CD4-positive, alpha-beta T cell treated with Interleukin-4 for 1 hour (primary cell): ENCODE measurements at regions not wholly inside any gene's neighbourhood (a gene's known extent, or its start where the extent isn't known, plus 50 kb on each side); places are given as distances from the start of the nearest gene placed in this dataset.
A peak's percentile ranks its signal among the peaks of the same experiment; 100 is the strongest.

Experiments used
- DNase-seq, 2 donors: peaks; one replicate each; pipeline ENCODE4 v3.0.0-alpha.2; 2020 to 2022

DNA sequence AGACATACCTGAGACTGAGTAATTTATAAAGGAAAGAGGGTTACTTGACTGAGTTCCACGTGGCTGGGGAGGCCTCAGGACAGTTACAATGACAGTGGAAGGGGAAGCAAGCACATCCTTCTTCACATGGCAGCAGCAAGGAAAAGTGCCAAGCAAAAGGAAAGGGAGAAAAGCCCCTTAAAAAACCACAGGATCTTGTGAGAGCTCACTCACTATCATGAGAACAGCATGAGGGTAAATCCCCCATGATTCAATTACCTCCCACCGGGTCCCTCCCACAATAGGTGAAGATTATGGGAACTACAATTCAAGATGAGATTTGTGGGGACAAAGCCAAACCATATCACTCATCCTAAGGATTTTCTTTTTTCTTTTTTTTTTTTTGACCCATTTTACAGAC lies 177.8 kb upstream of the EEA1 start:
- no peak for DNase-seq

- no peak for DNase-seq
Observed at GRCh38 chr12:93107514-93108312, 178.6 kb upstream of the EEA1 start.

GRCh38 chr12:93108985-93109384 lies 179.9 kb upstream of the EEA1 start:
- DNase-seq = no peak

GRCh38 chr12:93109551-93110203 lies 180.6 kb upstream of the EEA1 start:
- DNase-seq = no peak

DNA sequence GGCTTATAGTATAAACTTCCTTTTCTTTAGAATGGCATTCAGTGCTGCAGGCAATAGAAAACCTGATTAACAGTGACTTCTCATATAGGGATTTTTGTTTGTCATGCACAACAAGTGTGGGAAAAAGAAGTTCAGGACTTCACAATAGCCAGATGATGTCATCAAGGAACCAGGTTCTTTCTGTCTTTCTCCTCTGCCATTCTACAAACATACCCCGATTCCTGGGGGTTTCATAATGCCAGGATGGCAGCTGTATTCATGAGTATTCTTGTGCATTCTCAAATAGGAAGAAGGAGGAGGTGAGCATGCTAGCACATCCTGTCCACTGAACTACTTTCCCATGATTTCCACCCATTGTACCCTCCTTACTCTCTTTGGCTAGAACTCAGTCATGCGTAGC lies 182.7 kb upstream of the EEA1 start:
- DNase-seq = no peak

- no peak for DNase-seq
Observed at GRCh38 chr12:93113317-93114006, 184.4 kb upstream of the EEA1 start.

DNA sequence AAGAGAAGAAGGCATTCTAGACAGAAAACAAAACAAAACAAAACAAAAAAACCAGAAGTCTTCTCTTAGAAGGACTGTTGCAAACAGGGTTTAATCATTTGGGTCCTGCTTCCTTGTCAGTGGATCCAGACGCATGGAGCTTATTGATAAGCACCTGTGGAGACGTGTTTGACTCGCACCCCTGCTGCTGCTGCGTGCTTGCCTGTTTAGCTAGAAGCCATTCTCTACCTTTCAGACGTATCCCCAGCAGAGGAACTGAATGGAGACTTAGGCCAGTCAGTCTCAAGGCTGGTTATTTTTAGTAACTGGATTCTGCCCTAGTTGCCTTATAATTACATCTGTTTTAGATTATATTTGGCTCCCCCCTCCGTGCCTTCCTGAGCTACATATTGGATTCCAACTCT lies 186.1 kb upstream of the EEA1 start:
- no peak for DNase-seq

DNA sequence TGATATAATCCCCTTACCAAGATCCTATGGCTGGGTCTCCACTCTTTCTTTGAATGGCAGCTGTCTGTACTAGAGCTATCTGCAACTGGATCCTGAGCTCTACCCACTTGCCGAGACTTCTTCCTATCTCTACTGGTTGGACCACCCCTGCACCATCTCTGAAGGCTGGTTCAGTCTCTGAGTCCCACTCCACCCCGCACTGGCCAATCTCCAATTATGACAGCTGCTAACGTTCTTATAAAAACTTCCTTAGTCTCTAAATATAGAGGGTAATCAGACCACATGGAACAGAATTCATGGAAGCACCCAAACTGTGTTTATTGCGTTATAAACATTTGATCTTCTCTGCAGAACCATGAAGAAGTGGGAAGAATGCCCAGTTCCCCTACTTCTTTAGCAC lies 186.6 kb upstream of the EEA1 start:
- no peak for DNase-seq

DNA sequence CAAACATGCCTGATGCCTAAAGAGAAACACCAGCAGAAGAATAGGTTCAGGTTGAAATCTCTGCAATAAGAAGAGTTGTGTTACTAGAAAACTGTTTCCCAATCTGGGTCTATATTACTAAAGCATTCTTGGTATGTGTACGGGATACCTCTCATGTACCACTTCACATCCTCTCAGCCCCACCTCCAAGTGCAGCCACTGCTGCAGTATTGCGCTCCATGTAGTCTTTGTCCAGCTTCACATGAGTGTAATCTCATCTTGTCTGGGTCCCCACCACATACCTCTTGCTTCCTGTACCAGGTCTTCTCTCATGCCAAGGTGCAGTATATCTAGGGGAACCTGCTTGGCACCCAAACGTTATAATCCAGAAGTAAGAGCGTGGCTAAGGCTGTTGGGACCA lies 187.5 kb upstream of the EEA1 start:
- no peak for DNase-seq

- no peak for DNase-seq
Observed at GRCh38 chr12:93121729-93122488, 192.8 kb upstream of the EEA1 start.

DNA sequence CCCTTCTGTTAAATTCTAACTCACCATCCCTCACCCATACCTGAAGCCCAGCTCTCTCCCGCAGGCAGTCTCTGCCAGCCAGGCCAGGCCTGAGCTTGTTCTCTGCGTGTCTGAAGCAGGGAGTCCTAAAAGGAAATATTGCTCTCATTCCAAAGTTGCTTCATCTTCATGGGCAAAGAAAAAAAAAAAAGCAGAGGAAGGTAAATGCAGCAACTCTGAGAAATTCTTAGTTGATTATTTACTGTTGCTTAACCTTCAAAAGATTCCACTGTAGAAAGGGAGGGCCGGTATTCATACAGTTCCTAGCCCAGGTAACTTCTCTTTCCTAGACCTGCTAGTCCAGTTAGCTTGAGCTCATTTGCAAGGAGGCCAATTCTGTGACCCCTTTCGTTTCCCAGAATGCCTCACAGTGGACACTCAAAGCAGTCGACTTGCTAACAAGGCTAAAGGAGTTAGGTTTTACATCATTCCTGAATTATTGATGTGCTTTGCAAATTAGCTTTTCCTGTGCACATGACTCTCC lies 193.5 kb upstream of the EEA1 start:
- no peak for DNase-seq

GRCh38 chr12:93125126-93125525 lies 196.0 kb upstream of the EEA1 start:
- no peak for DNase-seq

DNA sequence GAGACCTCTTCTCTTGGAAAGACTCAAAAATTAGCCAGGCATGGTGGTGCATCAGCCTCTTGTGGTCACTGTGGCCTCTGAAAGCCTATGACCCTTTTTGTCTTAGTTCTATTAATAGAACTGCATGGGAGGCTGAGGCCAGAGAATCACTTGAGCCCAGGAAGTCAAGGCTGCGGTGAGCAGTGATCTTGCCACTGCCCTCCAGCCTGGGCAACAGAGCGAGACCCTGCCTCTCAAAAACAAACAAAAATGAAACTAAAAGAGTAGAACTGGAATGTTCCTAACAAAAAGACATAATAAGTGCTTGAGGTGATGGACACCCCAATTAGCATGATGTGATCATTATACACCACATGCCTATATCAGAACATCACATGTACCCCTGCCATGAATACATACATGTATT lies 197.0 kb upstream of the EEA1 start:
- DNase-seq = no peak

DNA sequence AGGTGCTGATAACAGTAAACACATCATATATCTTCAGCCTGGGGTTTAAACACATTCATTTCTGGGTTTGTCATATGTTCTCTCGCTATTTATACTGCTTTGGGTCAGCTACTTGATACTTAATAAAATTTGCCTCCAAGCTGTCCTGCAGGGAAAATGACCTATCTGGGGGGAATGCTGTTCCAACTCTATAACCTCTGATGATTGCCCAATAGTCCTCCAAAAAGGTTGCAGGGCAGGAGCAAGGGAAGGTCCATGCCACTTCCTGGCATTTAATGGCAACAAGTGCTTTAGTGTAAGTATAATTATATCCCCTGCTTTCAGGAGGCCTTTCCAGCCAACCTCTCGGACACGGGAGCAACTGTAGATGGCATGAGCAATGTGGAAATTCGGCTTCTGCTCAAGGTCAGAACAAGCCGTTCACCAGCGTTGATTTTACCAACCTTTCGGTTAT lies 198.0 kb upstream of the EEA1 start:
- DNase-seq = no peak

- peak; percentile 3 to 42 for DNase-seq
Observed at GRCh38 chr12:93127582-93128331, 198.7 kb upstream of the EEA1 start.

DNA sequence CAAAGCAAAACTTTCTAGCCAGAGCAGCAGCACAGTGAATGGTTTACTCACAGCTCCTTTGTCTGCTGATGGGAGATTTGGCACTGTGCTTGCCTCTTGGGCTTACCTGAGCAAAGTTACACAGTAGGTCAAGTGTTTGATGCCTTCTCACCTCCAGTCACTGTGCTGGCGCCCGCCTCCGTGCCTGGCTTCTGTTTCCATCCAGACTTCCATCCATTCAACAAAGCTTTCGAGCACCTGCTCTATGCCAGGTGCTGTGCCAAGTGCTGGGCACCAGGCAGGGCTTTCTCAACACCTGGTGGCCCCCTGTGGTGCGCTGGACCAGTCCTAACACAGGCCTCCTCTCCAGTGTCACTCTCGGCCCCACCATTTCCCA lies 199.2 kb upstream of the EEA1 start:
- no peak for DNase-seq

DNA sequence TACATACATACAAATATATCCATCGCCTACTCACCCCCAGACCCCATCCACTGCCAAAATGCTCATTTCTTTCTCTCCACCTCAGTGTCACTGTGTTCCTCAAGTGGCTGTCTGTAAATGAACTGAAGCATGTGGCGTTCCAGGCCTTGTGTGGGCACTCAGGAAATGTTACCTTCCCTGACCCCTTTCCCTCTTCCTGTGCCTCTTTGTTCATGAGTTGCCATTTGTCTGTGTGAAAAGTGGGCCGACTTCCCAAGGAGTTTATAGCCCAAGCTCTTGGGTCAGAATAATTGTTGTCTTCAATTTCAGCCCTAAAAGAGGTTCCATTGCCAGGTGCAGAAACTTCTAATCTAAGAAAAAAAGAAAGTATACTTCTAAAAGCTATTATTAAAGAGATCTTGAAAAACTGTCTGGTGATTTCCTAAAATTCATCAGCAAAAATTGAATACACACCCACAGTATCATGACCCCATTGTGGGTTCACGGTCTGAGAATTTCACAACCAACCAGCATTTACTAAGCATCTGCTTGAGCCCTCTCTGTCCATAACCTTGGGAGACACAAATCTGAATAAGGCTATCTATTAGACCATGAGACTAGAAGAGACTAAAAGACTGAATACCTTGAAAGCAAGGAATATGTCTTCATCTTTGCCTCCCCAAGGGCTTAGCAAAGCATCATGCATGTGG lies 201.4 kb upstream of the EEA1 start:
- no peak for DNase-seq

DNA sequence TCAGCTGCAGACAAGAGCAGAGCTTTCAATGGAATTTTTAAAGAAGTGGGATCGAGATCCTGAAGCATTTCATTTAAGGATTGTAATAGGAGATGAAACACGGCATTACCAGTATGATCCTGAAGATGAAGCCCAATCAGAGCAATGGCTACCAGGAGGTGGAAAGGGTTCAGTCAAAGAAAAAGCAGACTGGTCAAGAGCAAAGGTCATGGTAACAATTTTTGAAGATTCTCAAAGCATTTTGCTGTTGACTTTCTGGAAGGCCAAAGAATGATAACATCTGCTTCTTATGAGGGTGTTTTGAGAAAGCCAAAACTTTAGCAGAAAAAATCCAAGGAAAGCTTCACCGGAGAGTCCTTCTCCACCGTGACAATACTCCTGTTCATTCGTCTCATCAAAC lies 204.3 kb upstream of the EEA1 start:
- DNase-seq = no peak

DNA sequence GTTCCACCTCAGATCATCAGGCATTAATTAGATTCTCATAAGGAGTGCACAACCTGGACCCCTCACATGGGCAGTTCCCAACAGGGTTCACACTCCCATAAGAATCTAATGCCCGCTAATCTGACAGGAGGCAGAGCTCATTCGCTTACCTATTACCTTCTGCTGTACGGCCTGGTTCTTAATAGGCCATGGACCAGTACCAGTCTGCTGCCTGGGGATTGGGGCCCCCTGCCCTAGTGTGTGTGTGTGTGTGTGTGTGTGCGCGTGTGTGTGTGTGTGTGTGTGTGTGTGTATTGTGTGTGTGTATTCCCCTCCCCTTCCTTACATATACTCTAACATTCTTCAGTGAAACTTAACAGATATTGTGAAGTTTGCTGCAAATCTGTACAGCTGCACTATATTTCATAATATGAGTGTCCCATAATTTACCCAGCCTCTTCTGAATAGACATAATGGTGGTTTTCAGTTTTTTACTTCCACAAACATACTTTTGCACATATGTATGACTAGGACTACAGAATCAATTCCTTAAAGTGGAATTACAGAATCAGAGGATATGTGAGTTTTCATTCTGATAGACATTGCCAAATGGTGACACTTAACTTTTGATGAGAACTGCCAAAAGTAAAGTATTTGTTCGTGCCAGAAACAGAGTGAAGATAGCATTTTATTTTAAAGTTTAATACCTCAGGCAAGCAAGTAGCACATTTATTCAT lies 205.2 kb upstream of the EEA1 start:
- DNase-seq = no peak

DNA sequence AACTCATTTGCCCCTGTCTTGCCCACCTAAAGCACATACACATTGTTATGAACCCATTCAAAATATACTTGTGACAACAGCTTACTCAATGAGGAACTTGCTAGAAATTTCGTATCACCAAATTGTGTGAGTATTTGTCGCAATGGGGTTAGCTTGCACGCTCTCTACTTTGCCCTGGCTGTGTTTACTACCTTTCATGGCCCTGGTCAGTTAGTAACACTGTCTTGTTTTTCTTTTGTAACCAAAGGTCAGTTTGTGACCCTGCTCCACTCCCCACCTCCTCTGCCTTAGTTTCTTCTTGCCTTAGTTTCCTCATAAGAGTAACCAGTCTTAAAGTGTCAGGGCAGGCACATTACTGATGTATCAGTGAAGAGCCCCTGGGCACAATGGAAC lies 205.8 kb upstream of the EEA1 start:
- DNase-seq = no peak
